B cell (primary cell): ENCODE measurements at regions not wholly inside any gene's neighbourhood (a gene's known extent, or its start where the extent isn't known, plus 50 kb on each side); places are given as distances from the start of the nearest gene placed in this dataset.

ENCODE experiments used
- ATAC-seq: fragments of 200-7000 bp; cut with Tn5 transposase; one replicate; pipeline ENCODE4 v1.10.0; 2021; ENCODE audit warnings: low read depth, mild to moderate bottlenecking, moderate number of reproducible peaks, moderate library complexity
- CTCF ChIA-PET: fragments of 350-600 bp; sonication (Branson Sonifier 250); formaldehyde crosslinking; loops from one replicate; lab custom pipeline; 2021; ENCODE audit warnings: antibody characterized with exemption, inconsistent platforms; lab: Charles Lee
- POLR2A ChIA-PET: fragments of 350-600 bp; sonication (Branson Sonifier 250); formaldehyde crosslinking; loops from one replicate; lab custom pipeline; 2021; ENCODE audit warnings: antibody characterized with exemption; lab: Charles Lee
- DNase-seq: peaks from one replicate; pipeline ENCODE4 v3.0.0; 2013
- H2AFZ ChIP-seq: 2 replicates; pipeline ENCODE4 v1.6.1; 2012; ENCODE audit warnings: mild to moderate bottlenecking, low read depth, low read length; ENCODE audit not compliant: insufficient read depth, poor library complexity, severe bottlenecking
- H3K27ac ChIP-seq, 2 donors: 1 replicate in 1 of 2; 2 replicates in 1 of 2; pipeline ENCODE4 v1.5.1; 2012 to 2013; ENCODE audit warnings: low read length in 2 of 2, mild to moderate bottlenecking in 2 of 2, moderate library complexity in 1 of 2
- H3K27me3 ChIP-seq, 4 experiments: fragments of 200-600 bp in 1 of 4; sonication (generic) in 1 of 4; replicated peaks in 1 of 4; 1 replicate in 2 of 4; 2 replicates in 2 of 4; pipeline versions ENCODE4 v1.6.1 to v1.7.0; 2013 to 2016; ENCODE audit warnings: low read length in 3 of 4, mild to moderate bottlenecking in 2 of 4, mixed read lengths in 1 of 4, moderate library complexity in 1 of 4; ENCODE audit not compliant: insufficient read depth in 4 of 4, control insufficient read depth in 3 of 4; ENCODE audit errors: control extremely low read depth in 1 of 4
- H3K36me3 ChIP-seq, 2 experiments: replicated peaks in 1 of 2; 1 replicate in 1 of 2; 2 replicates in 1 of 2; pipeline versions ENCODE4 v1.6.1 to v1.7.1; 2013; ENCODE audit warnings: low read length in 1 of 2; ENCODE audit not compliant: insufficient read depth in 2 of 2, control insufficient read depth in 1 of 2; ENCODE audit errors: control extremely low read depth in 1 of 2, extremely low read depth in 1 of 2
- H3K4me1 ChIP-seq, 2 donors: fragments of 200-600 bp in 1 of 2; sonication (generic) in 1 of 2; 1 replicate in 1 of 2; 2 replicates in 1 of 2; pipeline versions ENCODE4 v1.5.1 to v1.6.1; 2013 to 2017; ENCODE audit warnings: low read length in 2 of 2; ENCODE audit not compliant: control insufficient read depth in 2 of 2, insufficient read depth in 2 of 2
- H3K4me2 ChIP-seq: replicated peaks from 2 replicates; pipeline ENCODE3; 2012; ENCODE audit warnings: mild to moderate bottlenecking, low read depth, low read length; ENCODE audit not compliant: poor library complexity, severe bottlenecking
- H3K4me3 ChIP-seq, 5 experiments: fragments of 200-600 bp in 1 of 5; sonication (generic) in 1 of 5; 1 replicate in 3 of 5; 2 replicates in 2 of 5; pipeline versions ENCODE4 v1.5.1 to v1.7.0; 2011 to 2016; ENCODE audit warnings: low read length in 4 of 5, mild to moderate bottlenecking in 4 of 5, low read depth in 2 of 5, control low read depth in 1 of 5, moderate library complexity in 1 of 5; ENCODE audit not compliant: insufficient read depth in 1 of 5; ENCODE audit errors: control extremely low read depth in 1 of 5, extremely low read depth in 1 of 5
- H3K79me2 ChIP-seq: fragments of 200-600 bp; sonication (generic); one replicate; pipeline ENCODE4 v1.6.0; 2016; ENCODE audit warnings: low read length; ENCODE audit not compliant: control insufficient read depth, insufficient read depth
- H3K9ac ChIP-seq: fragments of 200-600 bp; sonication (generic); 2 replicates; pipeline ENCODE4 v1.6.1; 2017; ENCODE audit warnings: mild to moderate bottlenecking, low read length, moderate library complexity
- H3K9me3 ChIP-seq, 3 donors: one replicate each; pipeline versions ENCODE4 v1.6.1 to v1.7.1; 2013; ENCODE audit warnings: low read length in 2 of 3; ENCODE audit not compliant: control insufficient read depth in 2 of 3, insufficient read depth in 1 of 3; ENCODE audit errors: control extremely low read depth in 1 of 3
- H4K20me1 ChIP-seq: 2 replicates; pipeline ENCODE4 v1.6.0; 2012; ENCODE audit warnings: mild to moderate bottlenecking, low read length; ENCODE audit not compliant: insufficient read depth, control insufficient read depth, poor library complexity, severe bottlenecking
- H3K27ac Mint-ChIP-seq: one replicate; pipeline ENCODE4 v1.8.0; 2021; ENCODE audit warnings: mixed read lengths
- H3K27me3 Mint-ChIP-seq: one replicate; pipeline ENCODE4 v1.8.0; 2021; ENCODE audit warnings: mixed read lengths
- H3K4me1 Mint-ChIP-seq: one replicate; pipeline ENCODE4 v1.8.0; 2021; ENCODE audit warnings: mixed read lengths
- H3K4me3 Mint-ChIP-seq: one replicate; pipeline ENCODE4 v1.8.0; 2021; ENCODE audit warnings: mixed read lengths
- H3K9me3 Mint-ChIP-seq: one replicate; pipeline ENCODE4 v1.8.0; 2022; ENCODE audit warnings: mixed read lengths; ENCODE audit not compliant: insufficient read depth
- CTCF ChIP-seq: fragments of 200-600 bp; IDR thresholded peaks from one replicate; pipeline ENCODE4 v1.8.0; 2022; ENCODE audit warnings: antibody characterized with exemption, mild to moderate bottlenecking
- EZH2 ChIP-seq: IDR thresholded peaks from 2 replicates; pipeline ENCODE4 v1.6.1; 2012; ENCODE audit warnings: borderline replicate concordance, low read depth, mild to moderate bottlenecking, moderate library complexity, low read length; ENCODE audit not compliant: insufficient read depth, poor library complexity, severe bottlenecking
- WGBS: methylation state at CpG from one replicate; pipeline ENCODE4 v1.1.5; 2013; ENCODE audit warnings: missing lambda C conversion rate; ENCODE audit not compliant: insufficient coverage; 5-methylcytosine and 5-hydroxymethylcytosine counted together
- intact Hi-C: fragments of 100-400 bp; cut with micrococcal nuclease; formaldehyde crosslinking; loops from one replicate; pipeline ENCODE4 v1.10.0; 2022

GRCh38 chrX:49748211-49748956, 52.6 kb upstream of the PAGE1 start:
- no peak for DNase-seq
- no peaks in the 10 kb centered on the region for H3K9me3 Mint-ChIP-seq
- peaks cover 12% of the 10 kb centered on the region for H3K27me3 Mint-ChIP-seq
- intact Hi-C loops, result no loop called here
- no peak for ATAC-seq
- Histone ChIP-seq H3K9ac (no peak overlapping the region), H3K36me3 (no peaks in the 10 kb centered on the region), H4K20me1 (no peaks in the 10 kb centered on the region), H2AFZ (no peak overlapping the region), H3K27me3 (peaks cover 0 to 4% (median 0%) of the 10 kb centered on the region in 4 experiments), H3K9me3 (no peaks in the 10 kb centered on the region), H3K79me2 (no peaks in the 10 kb centered on the region), H3K4me3 (no peak overlapping the region), H3K4me2 (no peak overlapping the region), H3K27ac (no peak overlapping the region), H3K4me1 (no peaks in the 10 kb centered on the region)
- no peak for TF ChIP-seq EZH2
- no peak for TF ChIP-seq CTCF
- CTCF ChIA-PET, result no interaction called here
- no peak overlapping the region for H3K4me3 Mint-ChIP-seq
- WGBS, result no CpG with 5 or more reads among the region's 2 CpGs
- no peaks in the 10 kb centered on the region for H3K4me1 Mint-ChIP-seq
- POLR2A ChIA-PET, result no interaction called here
- H3K27ac Mint-ChIP-seq, result no peak overlapping the region

- H3K36me3 ChIP-seq, result no peaks in the 10 kb centered on the region
- Mint-ChIP-seq H3K4me3 (no peak overlapping the region), H3K4me1 (no peaks in the 10 kb centered on the region), H3K9me3 (no peaks in the 10 kb centered on the region), H3K27me3 (peaks cover 13% of the 10 kb centered on the region), H3K27ac (no peak overlapping the region)
- H3K4me3 ChIP-seq, result no peak overlapping the region
- no peak for DNase-seq
- intact Hi-C loops, result no loop called here
- no peaks in the 10 kb centered on the region for H4K20me1 ChIP-seq
- no peak for ATAC-seq
- peaks cover 0 to 4% (median 0%) of the 10 kb centered on the region in 4 experiments for H3K27me3 ChIP-seq
- no CpG with 5 or more reads among the region's 1 CpG for WGBS
- H3K9me3 ChIP-seq, result no peaks in the 10 kb centered on the region
- no peak overlapping the region for H3K9ac ChIP-seq
- POLR2A ChIA-PET, result no interaction called here
- no peak overlapping the region for H3K27ac ChIP-seq
- H3K79me2 ChIP-seq, result no peaks in the 10 kb centered on the region
- H3K4me1 ChIP-seq, result no peaks in the 10 kb centered on the region
- CTCF ChIA-PET, result no interaction called here
- H2AFZ ChIP-seq, result no peak overlapping the region
- no peak overlapping the region for H3K4me2 ChIP-seq
- TF ChIP-seq EZH2 (no peak), CTCF (no peak)
Observed at GRCh38 chrX:49746306-49746705, 50.5 kb upstream of the PAGE1 start.
